GM12875 (cell line): ENCODE measurements at regions not wholly inside any gene's neighbourhood (a gene's known extent, or its start where the extent isn't known, plus 50 kb on each side); places are given as distances from the start of the nearest gene placed in this dataset.
"Not testable (repeated sequence)": the region's sequence is repeated elsewhere in the genome, so short reads cannot be mapped to it uniquely, and the experiment has no call there.

Experiments used
- H3K4me3 ChIP-seq: one replicate; pipeline ENCODE4 v1.5.1; 2011; ENCODE audit warnings: low read depth, low read length, control low read depth
- CTCF ChIP-seq: IDR thresholded peaks from 2 replicates; pipeline ENCODE4 v1.5.1; 2011; ENCODE audit warnings: low read depth, mild to moderate bottlenecking, control low read depth, inconsistent platforms, low read length, moderate library complexity, borderline replicate concordance; ENCODE audit not compliant: insufficient read depth

GRCh38 chr1:82783044-82783443, 982.3 kb downstream of the ADGRL2 start:
- no peak for TF ChIP-seq CTCF
- no peak overlapping the region for H3K4me3 ChIP-seq

GRCh38 chr1:82782599-82782998, 981.9 kb downstream of the ADGRL2 start:
- no peak overlapping the region for H3K4me3 ChIP-seq
- TF ChIP-seq CTCF: no peak

GRCh38 chr1:82778612-82779011, 977.9 kb downstream of the ADGRL2 start:
- no peak overlapping the region for H3K4me3 ChIP-seq
- no peak for TF ChIP-seq CTCF

GRCh38 chr1:82777240-82777639, 976.5 kb downstream of the ADGRL2 start:
- no peak for TF ChIP-seq CTCF
- no peak overlapping the region for H3K4me3 ChIP-seq

GRCh38 chr1:82776730-82777129, 976.0 kb downstream of the ADGRL2 start:
- H3K4me3 ChIP-seq: not testable (repeated sequence)

GRCh38 chr1:82775406-82776000, 974.8 kb downstream of the ADGRL2 start:
- no peak overlapping the region for H3K4me3 ChIP-seq
- peak; percentile 51 for TF ChIP-seq CTCF

- no peak for TF ChIP-seq CTCF
- H3K4me3 ChIP-seq: no peak overlapping the region
Measured at GRCh38 chr1:82762829-82763532, 962.2 kb downstream of the ADGRL2 start.
